Activated T-cell treated with anti-CD3 and anti-CD28 coated beads, Interleukin-2, amount 50 U/mL, for 4 hours (primary cell): ENCODE measurements at regions not wholly inside any gene's neighbourhood (a gene's known extent, or its start where the extent isn't known, plus 50 kb on each side); places are given as distances from the start of the nearest gene placed in this dataset.

ENCODE experiments used
- ATAC-seq, 2 donors: fragments of 200-7000 bp; cut with Tn5 transposase; one replicate each; pipeline ENCODE4 v1.10.0; 2021
- DNase-seq: peaks from one replicate; pipeline ENCODE4 v3.0.0-alpha.2; 2020
- H3K27me3 Mint-ChIP-seq: one replicate; pipeline ENCODE4 v1.8.0; 2021; ENCODE audit warnings: low read depth, mixed read lengths
- H3K36me3 Mint-ChIP-seq: one replicate; pipeline ENCODE4 v1.8.0; 2022; ENCODE audit warnings: mixed read lengths; ENCODE audit not compliant: insufficient read depth
- H3K4me1 Mint-ChIP-seq: one replicate; pipeline ENCODE4 v1.8.0; 2021; ENCODE audit warnings: low read depth, mixed read lengths
- H3K4me3 Mint-ChIP-seq: one replicate; pipeline ENCODE4 v1.8.0; 2021; ENCODE audit warnings: mild to moderate bottlenecking, moderate library complexity, mixed read lengths
- H3K9me3 Mint-ChIP-seq: one replicate; pipeline ENCODE4 v1.8.0; 2021; ENCODE audit warnings: mixed read lengths

GRCh38 chr20:60281295-60281694, 323.1 kb downstream of the CDH26 start:
- H3K4me1 Mint-ChIP-seq, result no peaks in the 10 kb centered on the region
- H3K4me3 Mint-ChIP-seq, result no peak overlapping the region
- H3K36me3 Mint-ChIP-seq, result no peaks in the 10 kb centered on the region
- no peaks in the 10 kb centered on the region for H3K27me3 Mint-ChIP-seq
- no peak for DNase-seq
- peaks cover 5% of the 10 kb centered on the region for H3K9me3 Mint-ChIP-seq
- ATAC-seq, result no peak

GRCh38 chr20:60283281-60283680, 325.1 kb downstream of the CDH26 start:
- H3K36me3 Mint-ChIP-seq, result no peaks in the 10 kb centered on the region
- DNase-seq (no peak), ATAC-seq (no peak)
- H3K27me3 Mint-ChIP-seq, result no peaks in the 10 kb centered on the region
- no peaks in the 10 kb centered on the region for H3K4me1 Mint-ChIP-seq
- H3K9me3 Mint-ChIP-seq, result peaks cover 5% of the 10 kb centered on the region
- H3K4me3 Mint-ChIP-seq, result no peak overlapping the region

GRCh38 chr20:60286764-60287163, 328.5 kb downstream of the CDH26 start:
- H3K4me1 Mint-ChIP-seq, result no peaks in the 10 kb centered on the region

GRCh38 chr20:60288945-60289344, 330.7 kb downstream of the CDH26 start:
- peaks cover 24% of the 10 kb centered on the region for H3K9me3 Mint-ChIP-seq
- no peaks in the 10 kb centered on the region for H3K36me3 Mint-ChIP-seq
- H3K4me3 Mint-ChIP-seq, result no peak overlapping the region
- H3K4me1 Mint-ChIP-seq, result no peaks in the 10 kb centered on the region
- DNase-seq (no peak), ATAC-seq (no peak)
- H3K27me3 Mint-ChIP-seq, result no peaks in the 10 kb centered on the region

More at GRCh38 chr20:60286764-60287163, 328.5 kb downstream of the CDH26 start:
- peaks cover 26% of the 10 kb centered on the region for H3K9me3 Mint-ChIP-seq
- H3K36me3 Mint-ChIP-seq, result no peaks in the 10 kb centered on the region
- no peak for ATAC-seq
- H3K27me3 Mint-ChIP-seq, result no peaks in the 10 kb centered on the region
- no peak overlapping the region for H3K4me3 Mint-ChIP-seq
- DNase-seq, result no peak

DNA sequence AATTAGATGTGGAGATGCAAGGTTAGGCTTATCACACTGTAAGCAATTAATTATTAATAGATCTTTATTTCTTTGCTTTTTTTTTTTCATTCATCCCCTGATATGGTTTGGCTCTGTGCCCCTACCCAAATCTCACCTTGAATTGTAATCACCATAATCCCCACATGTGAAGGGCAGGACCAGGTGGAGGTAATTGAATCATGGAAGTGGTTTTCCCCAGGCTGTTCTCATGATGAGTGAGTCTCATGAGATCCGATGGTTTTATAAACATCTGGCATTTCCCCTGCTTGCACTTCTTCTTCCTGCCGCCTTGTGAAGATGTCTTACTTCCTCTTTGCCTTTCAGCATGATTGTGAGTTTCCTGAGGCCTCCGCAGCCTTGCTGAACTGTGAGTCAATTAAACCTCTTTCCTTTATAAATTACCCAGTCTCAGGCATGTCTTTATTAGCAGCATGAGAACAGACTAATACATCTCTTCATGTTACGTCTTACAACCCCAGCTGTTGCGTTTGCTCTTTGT, 333.8 kb downstream of the CDH26 start:
- Mint-ChIP-seq H3K4me3 (no peak overlapping the region), H3K27me3 (no peaks in the 10 kb centered on the region), H3K9me3 (peaks cover 24% of the 10 kb centered on the region), H3K36me3 (no peaks in the 10 kb centered on the region), H3K4me1 (no peaks in the 10 kb centered on the region)
- ATAC-seq (no peak), DNase-seq (no peak)

DNA sequence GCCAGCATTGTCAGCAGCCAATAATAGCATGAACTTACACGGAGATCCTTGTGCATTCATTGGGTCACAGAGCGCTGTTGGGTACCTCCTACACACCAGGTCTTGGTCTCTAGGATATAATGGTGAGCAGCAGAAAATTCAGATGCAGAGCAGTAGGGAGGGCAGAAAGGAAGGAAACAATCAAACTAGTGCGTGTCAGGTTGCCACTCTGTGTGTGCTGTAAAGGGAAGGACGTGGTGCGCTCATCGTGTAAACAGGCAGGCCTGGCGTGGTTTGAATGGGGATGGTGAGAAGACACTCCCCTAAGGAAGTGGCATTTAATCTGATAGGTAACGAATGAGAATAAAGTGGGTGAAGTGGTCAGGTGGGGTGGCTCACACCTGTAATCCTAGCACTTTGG, 336.4 kb downstream of the CDH26 start:
- Mint-ChIP-seq H3K4me3 (no peak overlapping the region), H3K36me3 (no peaks in the 10 kb centered on the region), H3K9me3 (peaks cover 18% of the 10 kb centered on the region), H3K27me3 (no peaks in the 10 kb centered on the region), H3K4me1 (no peaks in the 10 kb centered on the region)
- no peak for DNase-seq
- no peak for ATAC-seq

DNA sequence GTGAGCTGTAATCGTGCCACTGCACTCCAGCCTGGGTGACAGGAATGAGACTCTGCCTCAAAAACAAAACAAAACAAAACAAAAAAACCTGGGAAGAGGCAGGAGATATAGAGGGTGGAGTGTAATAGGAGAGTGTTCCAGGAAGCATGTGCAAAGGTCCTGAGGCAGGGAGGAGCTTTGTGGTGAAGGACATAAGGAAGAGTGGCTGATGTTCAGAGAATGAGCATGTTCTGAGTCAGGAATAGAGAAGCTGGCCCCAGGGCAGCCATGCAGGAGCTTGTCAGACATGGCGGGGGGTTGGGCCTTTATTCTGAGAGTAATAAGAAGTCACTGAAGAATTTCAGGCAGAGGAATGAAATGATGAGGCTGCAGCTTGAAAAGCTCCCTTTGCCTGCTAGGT, 337.0 kb downstream of the CDH26 start:
- no peaks in the 10 kb centered on the region for H3K27me3 Mint-ChIP-seq
- H3K9me3 Mint-ChIP-seq, result peaks cover 17% of the 10 kb centered on the region
- H3K4me1 Mint-ChIP-seq, result no peaks in the 10 kb centered on the region
- no peak for ATAC-seq
- no peak overlapping the region for H3K4me3 Mint-ChIP-seq
- DNase-seq, result no peak
- H3K36me3 Mint-ChIP-seq, result no peaks in the 10 kb centered on the region

DNA sequence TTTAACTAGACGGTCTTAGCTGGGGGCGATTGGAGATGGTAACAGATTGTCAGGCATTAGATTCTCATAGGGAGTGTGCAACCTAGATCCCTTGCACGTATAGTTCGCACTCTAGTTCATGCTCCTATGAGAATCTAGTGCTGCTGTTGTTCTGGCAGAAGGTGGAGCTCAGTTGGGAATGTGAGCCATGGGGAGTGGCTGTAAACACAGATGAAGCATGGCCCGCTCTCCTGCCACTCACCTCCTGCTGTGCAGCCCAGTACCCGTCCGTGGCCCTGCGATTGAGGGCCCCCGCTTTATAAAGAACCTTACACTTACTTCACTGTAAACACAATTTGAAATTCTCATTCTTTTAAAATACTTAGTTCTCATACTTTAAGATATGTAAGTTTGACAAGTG, 339.4 kb downstream of the CDH26 start:
- peaks cover 3% of the 10 kb centered on the region for H3K27me3 Mint-ChIP-seq
- H3K36me3 Mint-ChIP-seq, result no peaks in the 10 kb centered on the region

DNA sequence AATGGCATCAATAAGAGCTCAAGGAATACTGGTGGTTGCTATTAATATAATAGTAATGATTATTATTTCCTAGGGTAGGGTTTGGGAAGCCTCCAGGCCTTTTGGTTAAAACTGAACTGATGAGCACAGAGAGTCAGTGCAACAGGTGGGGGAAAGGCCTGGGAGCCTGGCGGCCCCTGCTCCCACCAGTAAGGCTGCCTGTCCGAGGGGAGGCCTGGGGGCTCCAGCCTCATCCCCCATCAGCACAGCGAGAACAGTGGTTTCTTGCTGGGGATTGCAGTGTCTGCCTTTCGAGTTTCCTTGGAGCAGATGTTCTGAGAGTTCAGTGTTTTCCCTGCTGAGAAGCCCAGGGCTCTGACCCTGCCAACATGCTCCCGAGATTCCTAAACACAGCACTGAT, 340.4 kb downstream of the CDH26 start:
- Mint-ChIP-seq H3K4me3 (no peak overlapping the region), H3K36me3 (no peaks in the 10 kb centered on the region), H3K27me3 (peaks cover 3% of the 10 kb centered on the region), H3K4me1 (peaks cover 2% of the 10 kb centered on the region), H3K9me3 (no peaks in the 10 kb centered on the region)
- ATAC-seq (no peak), DNase-seq (no peak)

More for the DNA sequence above, 339.4 kb downstream of the CDH26 start:
- Mint-ChIP-seq H3K4me3 (no peak overlapping the region), H3K4me1 (peaks cover 2% of the 10 kb centered on the region), H3K9me3 (no peaks in the 10 kb centered on the region)
- ATAC-seq (no peak), DNase-seq (no peak)

- Mint-ChIP-seq H3K36me3 (no peaks in the 10 kb centered on the region), H3K9me3 (no peaks in the 10 kb centered on the region), H3K4me3 (no peak overlapping the region), H3K4me1 (peaks cover 2% of the 10 kb centered on the region), H3K27me3 (peaks cover 3% of the 10 kb centered on the region)
- DNase-seq (no peak), ATAC-seq (no peak)
Measured at GRCh38 chr20:60299951-60300350, 341.7 kb downstream of the CDH26 start.

- Mint-ChIP-seq H3K4me3 (no peak overlapping the region), H3K9me3 (no peaks in the 10 kb centered on the region), H3K4me1 (peaks cover 2% of the 10 kb centered on the region), H3K27me3 (peaks cover 3% of the 10 kb centered on the region), H3K36me3 (no peaks in the 10 kb centered on the region)
- ATAC-seq (no peak), DNase-seq (no peak)
Measured at GRCh38 chr20:60300374-60300773, 342.2 kb downstream of the CDH26 start.

GRCh38 chr20:60302875-60303274, 344.7 kb downstream of the CDH26 start:
- peaks cover 2% of the 10 kb centered on the region for H3K4me1 Mint-ChIP-seq
- H3K36me3 Mint-ChIP-seq, result no peaks in the 10 kb centered on the region
- no peak for ATAC-seq

GRCh38 chr20:60304026-60304590, 345.9 kb downstream of the CDH26 start:
- DNase-seq (no peak), ATAC-seq (no peak)
- Mint-ChIP-seq H3K4me1 (peaks cover 2% of the 10 kb centered on the region), H3K9me3 (no peaks in the 10 kb centered on the region), H3K36me3 (no peaks in the 10 kb centered on the region), H3K4me3 (no peak overlapping the region), H3K27me3 (peaks cover 3% of the 10 kb centered on the region)

More at GRCh38 chr20:60302875-60303274, 344.7 kb downstream of the CDH26 start:
- Mint-ChIP-seq H3K9me3 (no peaks in the 10 kb centered on the region), H3K27me3 (peaks cover 3% of the 10 kb centered on the region), H3K4me3 (no peak overlapping the region)
- no peak for DNase-seq

GRCh38 chr20:60304931-60305330, 346.7 kb downstream of the CDH26 start:
- ATAC-seq (no peak), DNase-seq (no peak)
- Mint-ChIP-seq H3K27me3 (peaks cover 3% of the 10 kb centered on the region), H3K4me3 (no peak overlapping the region), H3K4me1 (peaks cover 2% of the 10 kb centered on the region), H3K9me3 (no peaks in the 10 kb centered on the region), H3K36me3 (no peaks in the 10 kb centered on the region)

- no peak overlapping the region for H3K4me3 Mint-ChIP-seq
- H3K4me1 Mint-ChIP-seq, result no peaks in the 10 kb centered on the region
- H3K36me3 Mint-ChIP-seq, result no peaks in the 10 kb centered on the region
- H3K9me3 Mint-ChIP-seq, result no peaks in the 10 kb centered on the region
- ATAC-seq (no peak), DNase-seq (no peak)
- no peaks in the 10 kb centered on the region for H3K27me3 Mint-ChIP-seq
Measured at GRCh38 chr20:60306105-60306504, 347.9 kb downstream of the CDH26 start.
